GM18499 (cell line): ENCODE measurements at regions not wholly inside any gene's neighbourhood (a gene's known extent, or its start where the extent isn't known, plus 50 kb on each side); places are given as distances from the start of the nearest gene placed in this dataset.

Experiments used
- ATAC-seq: cut with Tn5 transposase; IDR thresholded peaks from one replicate; pipeline ENCODE4 v1.9.1; 2021; ENCODE audit warnings: moderate number of reproducible peaks; ENCODE audit not compliant: insufficient read depth, unreplicated experiment

- no peak for ATAC-seq
Measured at GRCh38 chr3:124269619-124270018, 277.7 kb upstream of the ROPN1 start.

DNA sequence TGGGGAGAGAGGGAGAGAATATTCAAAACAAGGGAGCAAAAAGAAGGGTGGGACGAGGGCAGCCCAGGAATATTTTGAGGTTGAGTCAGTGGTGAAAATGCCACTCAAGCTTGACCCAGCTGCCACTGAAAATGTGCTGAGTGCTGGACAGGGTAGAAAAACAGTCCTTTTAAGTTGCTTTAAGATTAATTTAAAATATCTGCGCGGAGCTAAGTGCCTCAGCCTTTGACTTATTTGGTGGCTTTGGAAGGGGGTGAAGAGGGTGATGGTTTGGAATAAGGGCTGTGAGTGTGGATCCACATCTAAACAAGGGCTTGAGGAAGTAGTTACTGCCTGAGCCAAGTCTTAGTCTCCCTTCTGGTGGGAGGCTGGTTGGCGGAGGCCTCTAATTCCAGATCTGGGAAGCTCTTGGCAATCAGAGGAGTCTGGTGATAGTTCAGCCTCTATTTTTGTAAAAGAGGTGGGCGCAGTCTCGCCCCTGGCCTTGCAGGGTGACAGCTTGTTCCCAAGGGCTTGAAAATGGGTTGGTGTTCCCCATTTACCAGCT is 280.8 kb upstream of the ROPN1 start:
- no peak for ATAC-seq

DNA sequence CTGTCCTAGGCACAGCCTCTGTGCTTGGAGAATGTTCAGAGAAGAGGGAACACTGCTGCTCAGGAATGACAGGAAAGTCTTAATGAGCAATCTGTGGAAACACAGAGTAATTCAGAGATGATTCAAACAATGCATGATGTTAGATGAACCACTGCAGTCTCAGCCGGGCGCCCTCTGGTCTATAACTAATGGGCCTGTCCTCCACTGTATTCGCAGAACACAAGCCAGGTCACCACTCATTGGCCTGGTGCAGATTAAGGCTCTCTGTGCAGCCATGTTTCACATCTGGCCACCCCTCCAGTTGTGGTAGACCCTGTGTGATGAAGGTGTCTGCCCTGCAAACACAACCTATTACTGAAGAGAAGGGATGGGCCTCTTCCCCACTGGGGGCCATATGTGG is 281.7 kb upstream of the ROPN1 start:
- no peak for ATAC-seq

GRCh38 chr3:124274051-124274450 is 282.1 kb upstream of the ROPN1 start:
- no peak for ATAC-seq

GRCh38 chr3:124275412-124275811 is 283.5 kb upstream of the ROPN1 start:
- ATAC-seq: no peak

DNA sequence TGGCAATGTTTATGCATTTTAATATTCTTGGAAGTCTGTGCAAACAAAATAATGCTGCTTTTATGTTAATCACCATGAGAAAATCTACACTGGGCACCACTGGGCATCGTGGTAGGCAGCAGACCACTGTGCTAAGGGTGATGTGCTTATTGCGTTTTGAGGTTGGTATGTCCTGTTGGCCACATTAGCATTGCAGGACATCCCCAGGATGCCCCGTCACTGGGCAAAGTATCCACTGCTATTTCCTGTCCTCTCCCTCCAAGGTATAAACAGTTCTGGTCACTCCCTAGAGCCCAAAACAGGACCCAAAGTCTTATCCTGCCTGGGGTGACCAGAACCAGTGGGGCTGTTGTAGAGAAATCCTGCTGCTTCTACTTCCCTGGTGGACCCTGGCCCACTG is 284.2 kb upstream of the ROPN1 start:
- ATAC-seq: no peak

DNA sequence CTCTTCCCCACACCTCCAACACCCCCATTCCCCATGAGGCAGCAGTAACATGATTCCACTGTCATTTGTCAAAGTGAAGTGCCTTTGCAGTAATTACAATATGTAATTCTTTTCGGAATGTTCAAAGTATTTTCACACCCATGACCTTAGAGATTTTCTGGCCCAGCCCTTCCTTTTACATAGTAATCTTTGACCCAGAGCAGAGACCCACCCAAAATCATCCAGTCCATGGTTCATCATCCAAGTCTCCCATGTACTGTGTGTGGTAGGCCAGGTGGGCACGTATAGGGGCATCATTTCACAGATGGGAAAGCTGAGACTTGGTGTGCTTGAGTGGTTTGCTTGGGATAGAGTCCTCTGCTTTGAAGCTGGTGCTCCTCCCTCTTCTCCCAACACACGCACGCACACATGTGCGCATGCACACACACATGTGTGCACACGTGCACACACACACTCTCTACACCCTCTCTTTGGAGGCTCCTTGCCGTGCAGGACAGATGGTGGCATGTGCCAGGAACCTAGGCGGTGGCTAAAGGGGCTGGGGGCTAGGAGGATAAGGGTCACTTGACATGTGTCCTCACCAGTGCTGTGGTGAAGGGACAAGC is 284.7 kb upstream of the ROPN1 start:
- no peak for ATAC-seq

DNA sequence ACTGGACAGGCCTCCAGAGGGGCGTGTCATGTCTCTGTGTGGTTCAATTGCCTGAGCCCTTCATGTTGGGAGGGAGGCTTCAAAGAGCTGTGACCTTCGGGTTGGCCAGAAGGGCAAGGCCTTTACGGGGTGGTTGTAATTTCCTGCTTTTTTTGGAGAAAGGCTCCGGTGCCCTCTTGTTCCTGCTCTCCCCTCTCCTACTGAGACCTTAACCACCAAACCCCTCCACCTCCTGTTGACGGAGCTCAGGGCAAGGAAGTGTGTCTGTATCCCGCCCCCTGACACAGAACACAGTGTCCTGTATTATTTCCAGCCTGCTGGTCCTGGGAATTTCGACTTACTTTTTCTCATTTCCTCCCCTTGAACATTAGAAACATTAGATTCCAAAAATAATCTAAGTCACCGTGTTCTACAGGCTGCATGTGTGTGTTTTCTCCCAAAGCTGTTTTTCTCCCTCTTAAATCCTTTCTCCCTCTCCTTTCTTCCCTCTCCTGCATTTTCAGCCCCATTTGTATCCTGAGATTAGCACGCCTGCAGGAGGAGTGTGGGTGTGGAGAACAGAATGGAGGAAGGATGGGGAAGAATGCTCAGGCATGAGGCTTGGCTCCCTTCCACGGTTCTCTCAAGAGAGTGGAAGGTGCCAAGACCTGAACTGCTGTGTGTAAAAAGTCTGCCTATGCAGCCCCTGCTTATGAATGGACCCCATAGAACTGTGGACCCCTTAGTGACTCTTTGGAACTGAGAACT is 285.4 kb upstream of the ROPN1 start:
- no peak for ATAC-seq

DNA sequence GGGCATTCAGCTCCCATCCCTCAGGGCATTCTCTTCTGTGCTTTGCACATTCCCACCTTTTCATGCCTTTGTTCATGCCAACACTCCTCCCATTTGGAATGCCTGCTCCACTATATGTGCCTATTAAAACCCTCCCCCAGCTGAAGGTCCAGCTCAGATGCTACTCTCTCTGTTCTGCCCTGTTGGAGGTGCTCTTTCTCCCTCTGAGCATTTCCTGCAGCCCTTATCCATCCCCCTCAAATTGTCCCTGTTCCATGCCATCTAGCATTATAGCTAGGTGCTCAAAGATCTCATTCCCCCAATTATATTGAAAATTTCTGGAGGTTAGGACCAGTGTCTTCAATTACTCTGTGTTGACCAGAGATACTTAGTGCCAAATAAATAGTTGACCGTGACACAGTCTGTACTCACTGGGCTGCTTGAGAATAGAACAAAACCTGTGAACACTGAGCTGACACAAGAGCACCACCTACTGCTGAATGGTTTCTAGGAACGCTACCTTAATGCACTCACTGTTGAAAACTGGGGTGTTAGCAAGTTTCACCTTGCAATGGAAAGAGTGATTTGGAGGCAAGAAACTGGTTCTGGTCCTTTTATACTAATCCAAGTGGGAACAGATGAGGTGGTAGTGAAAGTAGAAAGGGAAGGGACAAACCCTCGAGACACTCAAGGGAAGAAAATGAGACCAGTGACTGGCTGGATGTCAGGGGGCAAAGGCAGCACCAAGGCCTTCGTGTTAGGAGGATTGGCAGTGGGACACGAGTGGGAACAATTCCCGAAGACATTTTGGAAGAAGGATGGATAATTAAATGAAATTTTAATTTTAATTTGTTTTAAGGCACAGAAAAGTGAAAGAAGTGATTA is 289.8 kb upstream of the ROPN1 start:
- no peak for ATAC-seq

DNA sequence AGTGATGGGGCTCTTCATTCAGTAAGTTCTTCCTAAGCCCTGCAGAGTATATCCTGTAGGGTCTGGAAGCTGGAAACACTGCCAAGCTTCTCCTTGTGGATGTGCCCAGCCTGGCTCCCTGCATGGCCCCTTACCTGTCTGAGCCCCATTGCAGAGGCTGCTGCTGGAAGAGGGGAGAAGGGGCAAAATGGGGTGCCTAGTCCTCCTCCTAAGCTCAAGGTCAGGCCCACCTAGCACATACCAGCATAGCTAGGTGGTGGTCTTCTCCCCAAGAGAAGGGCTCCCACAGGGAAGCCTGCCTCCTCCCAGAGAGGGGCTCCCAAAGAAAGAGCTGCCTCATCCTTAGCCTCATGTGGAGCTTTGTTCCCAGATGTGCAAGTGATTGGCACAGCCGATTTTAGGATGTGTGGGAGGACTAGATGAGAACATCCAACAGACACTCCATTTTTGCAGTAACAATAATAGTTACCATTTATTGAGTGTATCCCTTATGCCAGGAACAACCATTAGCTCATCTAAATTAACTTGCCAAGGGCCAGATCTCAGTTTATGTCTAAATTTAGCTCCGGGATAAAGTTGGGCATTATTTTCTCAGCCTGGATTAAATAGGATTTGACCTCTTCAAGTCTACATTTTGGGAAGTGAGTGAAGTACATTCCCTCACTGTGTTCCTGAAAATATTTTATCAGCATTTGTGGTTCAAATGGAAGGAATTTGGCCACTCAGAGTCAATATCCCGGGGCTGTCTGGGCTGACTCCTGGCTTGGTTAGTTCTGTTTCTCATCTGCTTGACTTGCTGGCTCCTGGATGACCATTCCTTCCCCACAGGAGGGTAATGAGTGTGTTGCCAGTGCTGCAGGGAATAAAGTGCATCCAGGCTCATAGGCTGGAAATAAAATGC is 291.1 kb upstream of the ROPN1 start:
- ATAC-seq: no peak

GRCh38 chr3:124283652-124284023 is 291.7 kb upstream of the ROPN1 start:
- no peak for ATAC-seq

- no peak for ATAC-seq
Measured at GRCh38 chr3:124288996-124289395, 297.1 kb upstream of the ROPN1 start.

DNA sequence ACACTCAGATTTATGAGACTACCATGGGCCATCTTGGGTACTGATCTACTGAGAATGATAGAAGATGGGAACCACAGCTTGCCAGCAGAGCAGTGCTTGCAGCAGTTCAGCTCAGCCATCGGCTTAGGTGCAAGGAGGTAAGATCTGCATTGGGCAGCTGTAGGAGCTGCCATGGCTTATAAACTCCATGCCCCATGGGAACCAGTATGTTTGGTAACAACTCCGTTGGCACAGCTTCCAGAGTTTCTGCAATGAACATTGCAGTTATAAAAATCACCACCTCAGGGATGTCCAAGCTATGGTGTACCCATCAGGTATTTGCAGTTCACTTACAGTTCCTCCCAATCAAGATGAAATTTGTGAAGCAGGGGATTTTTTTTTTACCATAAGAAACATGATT is 299.1 kb upstream of the ROPN1 start:
- ATAC-seq: no peak

- no peak for ATAC-seq
Measured at GRCh38 chr3:124292329-124292728, 300.4 kb upstream of the ROPN1 start.

GRCh38 chr3:124293584-124293983 is 301.7 kb upstream of the ROPN1 start:
- no peak for ATAC-seq

DNA sequence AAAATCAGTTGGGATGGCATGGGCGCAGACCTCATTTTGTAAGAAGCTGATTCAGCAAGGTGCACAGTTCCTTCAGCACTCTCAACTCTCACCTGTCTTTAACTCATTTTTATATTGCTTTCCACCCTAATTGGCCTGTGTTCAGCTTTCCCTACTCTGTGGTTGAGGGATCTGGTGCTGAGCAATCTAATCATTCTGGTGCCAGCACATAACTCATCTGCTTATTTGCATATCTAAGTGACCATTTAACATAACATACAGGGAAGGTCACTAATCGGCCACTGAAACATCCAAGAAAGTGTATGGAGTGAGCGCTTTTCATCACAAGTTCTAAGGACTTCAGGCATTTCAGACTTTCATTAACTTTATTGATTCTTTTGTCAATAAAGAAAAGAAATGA is 303.4 kb upstream of the ROPN1 start:
- ATAC-seq: no peak

DNA sequence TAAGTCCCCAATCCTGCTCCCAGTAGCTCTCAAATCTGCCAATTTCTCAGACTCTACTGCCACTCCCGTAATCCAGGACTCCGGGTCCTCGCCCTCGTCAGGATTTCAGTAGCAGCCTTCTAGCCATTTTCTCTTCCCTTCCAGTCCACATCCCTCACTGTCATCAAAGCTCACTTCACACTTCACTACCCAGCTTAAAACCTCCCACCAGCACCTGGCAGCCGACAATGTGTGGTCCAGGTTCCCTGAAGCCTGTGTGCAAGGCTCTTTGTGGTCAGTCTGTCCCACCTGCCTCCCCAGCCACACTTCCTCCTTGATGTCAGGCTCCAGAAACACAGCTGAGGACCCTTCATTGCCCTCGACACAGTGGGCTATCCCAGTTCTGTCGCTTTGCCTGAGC is 304.5 kb upstream of the ROPN1 start:
- no peak for ATAC-seq

- ATAC-seq: no peak
Measured at GRCh38 chr3:124297062-124297980, 305.4 kb upstream of the ROPN1 start.

DNA sequence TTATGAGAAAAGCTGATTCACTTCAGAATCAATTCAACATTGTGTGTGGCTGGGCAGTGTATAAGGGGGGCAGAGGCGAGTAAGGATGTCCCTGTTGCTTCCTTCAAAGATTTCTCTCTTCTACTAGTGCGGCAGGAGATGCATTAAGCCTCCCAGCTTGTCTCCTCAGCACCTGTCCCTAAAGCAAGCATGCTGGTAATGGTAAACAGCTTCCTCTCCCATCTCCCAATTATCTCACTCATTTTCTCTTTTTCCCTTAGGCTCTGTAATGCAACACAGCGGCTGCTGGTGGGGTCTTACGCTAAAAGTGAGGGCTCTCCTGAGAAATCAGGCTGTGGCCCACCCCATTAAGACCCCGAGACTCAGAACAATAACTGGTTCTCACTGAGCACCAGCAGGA is 306.4 kb upstream of the ROPN1 start:
- no peak for ATAC-seq
